K562 (cell line): ENCODE measurements at regions not wholly inside any gene's neighbourhood (a gene's known extent, or its start where the extent isn't known, plus 50 kb on each side); places are given as distances from the start of the nearest gene placed in this dataset.

Experiments used
- BRD4 ChIP-seq: fragments of 200-600 bp; sonication (generic); IDR thresholded peaks from 2 replicates; pipeline ENCODE4 v1.6.1; 2017; ENCODE audit warnings: inconsistent platforms
- CBX1 ChIP-seq: sonication (generic); IDR thresholded peaks from 2 replicates; pipeline ENCODE4 v1.6.1; 2016; ENCODE audit warnings: antibody characterized with exemption, low read depth, mild to moderate bottlenecking
- EP400 ChIP-seq: fragments of 450-650 bp; IDR thresholded peaks from 2 replicates; pipeline ENCODE4 v1.6.1; 2017; ENCODE audit warnings: antibody characterized with exemption, mild to moderate bottlenecking, moderate library complexity
- ETV6 ChIP-seq, 3 experiments: fragments of 150-350 bp in 1 of 3; sonication (generic) in 1 of 3; formaldehyde crosslinking in 1 of 3; IDR thresholded peaks; 2 replicates each; pipeline versions ENCODE4 v1.6.1 to v1.8.0; 2014 to 2022; ENCODE audit warnings: borderline replicate concordance in 2 of 3, low read depth in 2 of 3, antibody characterized with exemption in 1 of 3, low read length in 1 of 3, mild to moderate bottlenecking in 1 of 3, missing genetic modification reagents in 1 of 3
- MYBL2 ChIP-seq, 2 experiments: fragments of 450-650 bp in 1 of 2; sonication (generic) in 1 of 2; formaldehyde crosslinking in 1 of 2; IDR thresholded peaks; 2 replicates each; pipeline versions ENCODE4 v1.6.1 to v1.8.1; 2017 to 2022; ENCODE audit warnings: borderline replicate concordance in 1 of 2, inconsistent platforms in 1 of 2, low read depth in 1 of 2, mild to moderate bottlenecking in 1 of 2, missing genetic modification reagents in 1 of 2, moderate library complexity in 1 of 2
- SOX6 ChIP-seq: fragments of 450-650 bp; IDR thresholded peaks from 2 replicates; pipeline ENCODE4 v1.6.1; 2014; ENCODE audit warnings: mild to moderate bottlenecking
- XRCC3 ChIP-seq: fragments of 450-650 bp; IDR thresholded peaks from 2 replicates; pipeline ENCODE4 v1.6.1; 2017; ENCODE audit warnings: mild to moderate bottlenecking, moderate library complexity
- XRCC4 ChIP-seq: IDR thresholded peaks from one replicate; pipeline ENCODE4 v1.6.1; 2011; ENCODE audit not compliant: insufficient read depth, insufficient read length; ENCODE audit errors: extremely low read depth
- YY1 ChIP-seq, 3 experiments: IDR thresholded peaks; 2 replicates each; pipeline ENCODE4 v1.6.1; 2011; ENCODE audit warnings: low read length in 2 of 3, mild to moderate bottlenecking in 2 of 3, moderate library complexity in 2 of 3, borderline replicate concordance in 1 of 3, control low read depth in 1 of 3, low read depth in 1 of 3; ENCODE audit not compliant: insufficient read depth in 3 of 3, insufficient replicate concordance in 2 of 3, control insufficient read depth in 1 of 3, insufficient read length in 1 of 3; ENCODE audit errors: extremely low read depth in 1 of 3
- ZKSCAN8 ChIP-seq: fragments of 200-800 bp; sonication (Bioruptor generic); IDR thresholded peaks from 2 replicates; pipeline ENCODE4 v1.6.1; 2016; ENCODE audit warnings: missing genetic modification characterization, missing compliant biosample characterization
- ZNF436 ChIP-seq: fragments of 250-450, 450-650 bp; sonication (Bioruptor Pico); formaldehyde crosslinking; IDR thresholded peaks from 2 replicates; pipeline ENCODE4 v1.7.0; 2020; ENCODE audit warnings: mild to moderate bottlenecking
- ZNF561 ChIP-seq: fragments of 450-650 bp; formaldehyde crosslinking; conservative IDR thresholded peaks from 2 replicates; pipeline ENCODE4 v1.4.0; 2020; ENCODE audit warnings: mild to moderate bottlenecking, moderate library complexity
- ZNF644 ChIP-seq: fragments of 200-800 bp; sonication (Bioruptor generic); IDR thresholded peaks from 2 replicates; pipeline ENCODE4 v1.6.1; 2016; ENCODE audit warnings: low read depth, missing genetic modification characterization, missing compliant biosample characterization
- ZNF696 ChIP-seq: fragments of 250-450 bp; sonication (Bioruptor Pico); conservative IDR thresholded peaks from 2 replicates; pipeline ENCODE4 v1.4.0; 2020; ENCODE audit warnings: mild to moderate bottlenecking, moderate library complexity
- ZNF780A ChIP-seq: fragments of 250-450 bp; sonication (Bioruptor Pico); IDR thresholded peaks from 2 replicates; pipeline ENCODE4 v1.5.0; 2021; ENCODE audit warnings: mild to moderate bottlenecking
- TF ChIP-seq, protein P1 (sequence below): fragments of 450-650 bp; IDR thresholded peaks from 2 replicates; pipeline ENCODE4 v1.6.1; 2016; ENCODE audit warnings: low read depth
- TF ChIP-seq, protein P2 (sequence below): sonication (generic); formaldehyde crosslinking; IDR thresholded peaks from 2 replicates; pipeline ENCODE4 v1.8.0; 2022; ENCODE audit warnings: missing genetic modification reagents, mild to moderate bottlenecking, borderline replicate concordance
- TF ChIP-seq, protein P3 (sequence below): fragments of 450-650 bp; formaldehyde crosslinking; conservative IDR thresholded peaks from 2 replicates; pipeline ENCODE4 v1.4.0; 2022; ENCODE audit warnings: mild to moderate bottlenecking, missing genetic modification characterization

DNA sequence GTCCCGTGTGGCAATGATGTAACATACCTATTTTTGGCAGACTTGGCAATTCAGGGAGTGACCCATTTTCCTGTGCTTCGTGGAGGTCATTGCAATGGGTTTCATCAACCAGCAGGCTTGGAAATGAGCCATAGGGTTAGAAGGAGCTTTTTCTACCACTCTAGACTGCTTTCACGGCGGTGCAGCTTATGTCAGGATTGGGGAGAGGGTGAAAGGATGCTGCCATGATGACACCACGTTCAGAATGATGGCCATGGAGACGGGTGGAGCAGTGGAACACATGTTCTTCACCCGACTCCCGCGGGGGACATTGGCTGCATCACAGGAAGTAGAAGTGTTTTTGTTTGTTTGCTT is 220.2 kb downstream of the EMX2 start (continued):
- TF ChIP-seq YY1 (IDR thresholded peaks at IDR 0.05; ENCODE audit: borderline replicate concordance in 1 of 3, control insufficient read depth in 1 of 3, extremely low read depth in 1 of 3, insufficient read depth in 3 of 3, insufficient read length in 1 of 3, insufficient replicate concordance in 2 of 3, low read depth in 1 of 3, low read length in 2 of 3) (no peak), ZNF436 (CRISPR knock-in tag) (no peak), ZNF780A (no peak), CBX1 (no peak), ZNF561 (CRISPR knock-in tag) (no peak), EP400 (peak; percentile 44; the same call in 1 of the 2 replicates), ETV6 (IDR thresholded peaks at IDR 0.05; ENCODE audit: borderline replicate concordance in 1 of 2, low read depth in 2 of 2, low read length in 1 of 2) (no peak), ETV6 (CRISPR knock-in tag; IDR thresholded peaks at IDR 0.05; ENCODE audit: borderline replicate concordance) (no peak), MYBL2 (IDR thresholded peaks at IDR 0.05; ENCODE audit: low read depth) (no peak), MYBL2 (CRISPR knock-in tag; IDR thresholded peaks at IDR 0.05; ENCODE audit: borderline replicate concordance) (no peak), ZNF696 (no peak), BRD4 (no peak), ZKSCAN8 (CRISPR knock-in tag) (no peak), XRCC3 (no peak), XRCC4 (no peak), SOX6 (peak; percentile 60; the same call in 1 of the 2 replicates), ZNF644 (tag) (no peak)
- TF ChIP-seq, protein P1, sequence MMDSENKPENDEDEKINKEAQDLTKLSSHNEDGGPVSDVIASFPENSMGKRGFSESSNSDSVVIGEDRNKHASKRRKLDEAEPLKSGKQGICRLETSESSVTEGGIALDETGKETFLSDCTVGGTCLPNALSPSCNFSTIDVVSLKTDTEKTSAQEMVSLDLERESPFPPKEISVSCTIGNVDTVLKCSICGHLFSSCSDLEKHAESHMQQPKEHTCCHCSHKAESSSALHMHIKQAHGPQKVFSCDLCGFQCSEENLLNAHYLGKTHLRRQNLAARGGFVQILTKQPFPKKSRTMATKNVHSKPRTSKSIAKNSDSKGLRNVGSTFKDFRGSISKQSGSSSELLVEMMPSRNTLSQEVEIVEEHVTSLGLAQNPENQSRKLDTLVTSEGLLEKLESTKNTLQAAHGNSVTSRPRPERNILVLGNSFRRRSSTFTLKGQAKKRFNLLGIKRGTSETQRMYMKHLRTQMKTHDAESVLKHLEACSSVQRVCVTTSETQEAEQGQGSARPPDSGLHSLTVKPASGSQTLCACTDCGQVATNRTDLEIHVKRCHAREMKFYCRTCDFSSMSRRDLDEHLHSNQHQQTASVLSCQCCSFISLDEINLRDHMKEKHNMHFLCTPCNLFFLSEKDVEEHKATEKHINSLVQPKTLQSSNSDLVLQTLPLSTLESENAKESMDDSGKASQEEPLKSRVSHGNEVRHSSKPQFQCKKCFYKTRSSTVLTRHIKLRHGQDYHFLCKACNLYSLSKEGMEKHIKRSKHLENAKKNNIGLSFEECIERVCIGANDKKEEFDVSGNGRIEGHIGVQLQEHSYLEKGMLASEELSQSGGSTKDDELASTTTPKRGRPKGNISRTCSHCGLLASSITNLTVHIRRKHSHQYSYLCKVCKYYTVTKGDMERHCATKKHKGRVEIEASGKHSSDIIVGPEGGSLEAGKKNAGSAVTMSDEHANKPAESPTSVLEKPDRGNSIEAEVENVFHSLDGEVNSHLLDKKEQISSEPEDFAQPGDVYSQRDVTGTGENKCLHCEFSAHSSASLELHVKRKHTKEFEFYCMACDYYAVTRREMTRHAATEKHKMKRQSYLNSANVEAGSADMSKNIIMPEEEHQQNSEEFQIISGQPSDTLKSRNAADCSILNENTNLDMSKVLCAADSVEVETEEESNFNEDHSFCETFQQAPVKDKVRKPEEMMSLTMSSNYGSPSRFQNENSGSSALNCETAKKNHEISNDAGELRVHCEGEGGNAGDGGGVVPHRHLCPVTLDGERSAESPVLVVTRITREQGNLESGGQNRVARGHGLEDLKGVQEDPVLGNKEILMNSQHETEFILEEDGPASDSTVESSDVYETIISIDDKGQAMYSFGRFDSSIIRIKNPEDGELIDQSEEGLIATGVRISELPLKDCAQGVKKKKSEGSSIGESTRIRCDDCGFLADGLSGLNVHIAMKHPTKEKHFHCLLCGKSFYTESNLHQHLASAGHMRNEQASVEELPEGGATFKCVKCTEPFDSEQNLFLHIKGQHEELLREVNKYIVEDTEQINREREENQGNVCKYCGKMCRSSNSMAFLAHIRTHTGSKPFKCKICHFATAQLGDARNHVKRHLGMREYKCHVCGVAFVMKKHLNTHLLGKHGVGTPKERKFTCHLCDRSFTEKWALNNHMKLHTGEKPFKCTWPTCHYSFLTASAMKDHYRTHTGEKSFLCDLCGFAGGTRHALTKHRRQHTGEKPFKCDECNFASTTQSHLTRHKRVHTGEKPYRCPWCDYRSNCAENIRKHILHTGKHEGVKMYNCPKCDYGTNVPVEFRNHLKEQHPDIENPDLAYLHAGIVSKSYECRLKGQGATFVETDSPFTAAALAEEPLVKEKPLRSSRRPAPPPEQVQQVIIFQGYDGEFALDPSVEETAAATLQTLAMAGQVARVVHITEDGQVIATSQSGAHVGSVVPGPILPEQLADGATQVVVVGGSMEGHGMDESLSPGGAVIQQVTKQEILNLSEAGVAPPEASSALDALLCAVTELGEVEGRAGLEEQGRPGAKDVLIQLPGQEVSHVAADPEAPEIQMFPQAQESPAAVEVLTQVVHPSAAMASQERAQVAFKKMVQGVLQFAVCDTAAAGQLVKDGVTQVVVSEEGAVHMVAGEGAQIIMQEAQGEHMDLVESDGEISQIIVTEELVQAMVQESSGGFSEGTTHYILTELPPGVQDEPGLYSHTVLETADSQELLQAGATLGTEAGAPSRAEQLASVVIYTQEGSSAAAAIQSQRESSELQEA = no peak
- TF ChIP-seq, protein P2, sequence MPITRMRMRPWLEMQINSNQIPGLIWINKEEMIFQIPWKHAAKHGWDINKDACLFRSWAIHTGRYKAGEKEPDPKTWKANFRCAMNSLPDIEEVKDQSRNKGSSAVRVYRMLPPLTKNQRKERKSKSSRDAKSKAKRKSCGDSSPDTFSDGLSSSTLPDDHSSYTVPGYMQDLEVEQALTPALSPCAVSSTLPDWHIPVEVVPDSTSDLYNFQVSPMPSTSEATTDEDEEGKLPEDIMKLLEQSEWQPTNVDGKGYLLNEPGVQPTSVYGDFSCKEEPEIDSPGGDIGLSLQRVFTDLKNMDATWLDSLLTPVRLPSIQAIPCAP (CRISPR knock-in tag) = no peak
- TF ChIP-seq, protein P3, sequence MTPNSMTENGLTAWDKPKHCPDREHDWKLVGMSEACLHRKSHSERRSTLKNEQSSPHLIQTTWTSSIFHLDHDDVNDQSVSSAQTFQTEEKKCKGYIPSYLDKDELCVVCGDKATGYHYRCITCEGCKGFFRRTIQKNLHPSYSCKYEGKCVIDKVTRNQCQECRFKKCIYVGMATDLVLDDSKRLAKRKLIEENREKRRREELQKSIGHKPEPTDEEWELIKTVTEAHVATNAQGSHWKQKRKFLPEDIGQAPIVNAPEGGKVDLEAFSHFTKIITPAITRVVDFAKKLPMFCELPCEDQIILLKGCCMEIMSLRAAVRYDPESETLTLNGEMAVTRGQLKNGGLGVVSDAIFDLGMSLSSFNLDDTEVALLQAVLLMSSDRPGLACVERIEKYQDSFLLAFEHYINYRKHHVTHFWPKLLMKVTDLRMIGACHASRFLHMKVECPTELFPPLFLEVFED (CRISPR knock-in tag) = no peak
